H9 (cell line): ENCODE measurements at regions not wholly inside any gene's neighbourhood (a gene's known extent, or its start where the extent isn't known, plus 50 kb on each side); places are given as distances from the start of the nearest gene placed in this dataset.

ENCODE experiments used
- DNase-seq: peaks from one replicate; pipeline ENCODE4 v3.0.0-alpha.2; 2017
- H2AFZ ChIP-seq: one replicate; pipeline ENCODE4 v1.6.1; 2013; ENCODE audit warnings: mild to moderate bottlenecking, low read length, control low read depth, moderate library complexity
- H2AK5ac ChIP-seq: 2 replicates; pipeline ENCODE4 v1.6.1; 2013; ENCODE audit warnings: low read length, control low read depth, mixed read lengths; ENCODE audit not compliant: insufficient read length
- H2BK120ac ChIP-seq: one replicate; pipeline ENCODE4 v1.6.1; 2013; ENCODE audit warnings: low read depth, mild to moderate bottlenecking, low read length, control low read depth, inconsistent platforms; ENCODE audit not compliant: poor library complexity, severe bottlenecking
- H2BK12ac ChIP-seq: 2 replicates; pipeline ENCODE4 v1.6.1; 2013; ENCODE audit warnings: low read length, control low read depth, mixed read lengths, low read depth; ENCODE audit not compliant: insufficient read length
- H2BK15ac ChIP-seq: 2 replicates; pipeline ENCODE4 v1.6.1; 2013; ENCODE audit warnings: low read depth, low read length, control low read depth
- H2BK20ac ChIP-seq: one replicate; pipeline ENCODE4 v1.6.1; 2013; ENCODE audit warnings: low read depth, mild to moderate bottlenecking, low read length, control low read depth, inconsistent platforms; ENCODE audit not compliant: poor library complexity, severe bottlenecking
- H2BK5ac ChIP-seq: 2 replicates; pipeline ENCODE4 v1.6.1; 2013; ENCODE audit warnings: low read length, control low read depth, mixed read lengths; ENCODE audit not compliant: insufficient read length
- H3K14ac ChIP-seq: 2 replicates; pipeline ENCODE4 v1.6.1; 2013; ENCODE audit warnings: low read length, control low read depth; ENCODE audit not compliant: insufficient read depth
- H3K18ac ChIP-seq: 2 replicates; pipeline ENCODE4 v1.6.1; 2013; ENCODE audit warnings: low read depth, mild to moderate bottlenecking, mixed read lengths, low read length, control low read depth; ENCODE audit not compliant: insufficient read length
- H3K23ac ChIP-seq: 2 replicates; pipeline ENCODE4 v1.6.1; 2013; ENCODE audit warnings: low read length, control low read depth, mixed read lengths, low read depth; ENCODE audit not compliant: insufficient read length
- H3K23me2 ChIP-seq: 2 replicates; pipeline ENCODE4 v1.6.1; 2013; ENCODE audit warnings: low read depth, mild to moderate bottlenecking, mixed read lengths, low read length, control low read depth; ENCODE audit not compliant: insufficient read length, poor library complexity, severe bottlenecking
- H3K27ac ChIP-seq: 2 replicates; pipeline ENCODE4 v1.5.1; 2013; ENCODE audit warnings: low read length, control low read depth, mixed read lengths, low read depth; ENCODE audit not compliant: insufficient read length
- H3K27me3 ChIP-seq: 2 replicates; pipeline ENCODE4 v1.6.1; 2013; ENCODE audit warnings: low read length, control low read depth, inconsistent platforms; ENCODE audit not compliant: insufficient read depth
- H3K4ac ChIP-seq: 2 replicates; pipeline ENCODE4 v1.6.1; 2013; ENCODE audit warnings: low read depth, mild to moderate bottlenecking, control low read depth, inconsistent platforms, low read length, moderate library complexity
- H3K4me1 ChIP-seq: 2 replicates; pipeline ENCODE4 v1.6.1; 2013; ENCODE audit warnings: low read length, control low read depth, inconsistent platforms; ENCODE audit not compliant: insufficient read depth
- H3K4me2 ChIP-seq: 2 replicates; pipeline ENCODE4 v1.6.1; 2013; ENCODE audit warnings: low read length, control low read depth, mixed read lengths; ENCODE audit not compliant: insufficient read length, insufficient read depth
- H3K56ac ChIP-seq: 2 replicates; pipeline ENCODE4 v1.6.1; 2013; ENCODE audit warnings: low read depth, mild to moderate bottlenecking, mixed read lengths, low read length, control low read depth; ENCODE audit not compliant: insufficient read length
- H3K79me1 ChIP-seq: 2 replicates; pipeline ENCODE4 v1.6.1; 2013; ENCODE audit warnings: low read depth, mild to moderate bottlenecking, moderate library complexity, low read length, control low read depth, inconsistent platforms; ENCODE audit not compliant: insufficient read depth, poor library complexity, severe bottlenecking
- H3K79me2 ChIP-seq: 2 replicates; pipeline ENCODE4 v1.6.1; 2013; ENCODE audit warnings: low read length, control low read depth, inconsistent platforms; ENCODE audit not compliant: insufficient read depth
- H3K9ac ChIP-seq: 2 replicates; pipeline ENCODE4 v1.6.1; 2013; ENCODE audit warnings: low read length, control low read depth, mixed read lengths; ENCODE audit not compliant: insufficient read length; ENCODE audit errors: extremely low read depth
- H3K9me3 ChIP-seq: one replicate; pipeline ENCODE4 v1.6.1; 2013; ENCODE audit warnings: low read depth, low read length, inconsistent platforms; ENCODE audit not compliant: control insufficient read depth
- H3T11ph ChIP-seq: one replicate; pipeline ENCODE4 v1.6.1; 2013; ENCODE audit warnings: mild to moderate bottlenecking, low read length, control low read depth, inconsistent platforms
- H4K20me1 ChIP-seq: one replicate; pipeline ENCODE4 v1.6.1; 2013; ENCODE audit not compliant: control insufficient read depth, insufficient read length, insufficient read depth
- H4K5ac ChIP-seq: 2 replicates; pipeline ENCODE4 v1.6.1; 2013; ENCODE audit warnings: low read depth, mild to moderate bottlenecking, mixed read lengths, low read length, control low read depth; ENCODE audit not compliant: insufficient read length
- H4K8ac ChIP-seq: replicated peaks from 2 replicates; pipeline ENCODE4 v1.6.1; 2013; ENCODE audit warnings: low read length, control low read depth, mixed read lengths, low read depth; ENCODE audit not compliant: insufficient read length
- H4K91ac ChIP-seq: 2 replicates; pipeline ENCODE4 v1.6.1; 2013; ENCODE audit warnings: low read depth, mild to moderate bottlenecking, moderate library complexity, mixed read lengths, low read length, control low read depth; ENCODE audit not compliant: insufficient read length
- H3K27ac Mint-ChIP-seq, 3 experiments: 2 replicates in 2 of 3; 3 replicates in 1 of 3; pipeline ENCODE4 v1.8.0; 2020 to 2021; ENCODE audit warnings: mixed read lengths in 3 of 3, mild to moderate bottlenecking in 1 of 3, moderate library complexity in 1 of 3
- H3K27me3 Mint-ChIP-seq: 2 replicates; pipeline ENCODE4 v1.8.0; 2021; ENCODE audit warnings: low read depth, mild to moderate bottlenecking, moderate library complexity, mixed read lengths
- H3K36me3 Mint-ChIP-seq, 3 experiments: 2 replicates in 2 of 3; 3 replicates in 1 of 3; pipeline ENCODE4 v1.8.0; 2020 to 2021; ENCODE audit warnings: low read depth in 3 of 3, mixed read lengths in 3 of 3; ENCODE audit not compliant: insufficient read depth in 1 of 3
- H3K4me1 Mint-ChIP-seq, 2 experiments: 2 replicates each; pipeline ENCODE4 v1.8.0; 2020; ENCODE audit warnings: mixed read lengths in 2 of 2
- H3K4me3 Mint-ChIP-seq, 2 experiments: 2 replicates in 1 of 2; 3 replicates in 1 of 2; pipeline ENCODE4 v1.8.0; 2020 to 2021; ENCODE audit warnings: mild to moderate bottlenecking in 2 of 2, mixed read lengths in 2 of 2, moderate library complexity in 1 of 2
- H3K9me3 Mint-ChIP-seq, 2 experiments: 2 replicates in 1 of 2; 3 replicates in 1 of 2; pipeline ENCODE4 v1.8.0; 2020; ENCODE audit warnings: mild to moderate bottlenecking in 2 of 2, mixed read lengths in 2 of 2, moderate library complexity in 1 of 2
- WGBS: extraction: QIAGEN DNeasy Blood & Tissue Kit; methylation state at CpG from one replicate; pipeline ENCODE4 v1.1.7; 2013; ENCODE audit warnings: missing lambda C conversion rate, low lambda C conversion rate, mixed read lengths; ENCODE audit not compliant: insufficient read length; ENCODE audit errors: extremely low coverage; 5-methylcytosine and 5-hydroxymethylcytosine counted together
- TF ChIP-seq, protein P1 (sequence below): fragments of 200-600 bp; sonication (generic); conservative IDR thresholded peaks from 3 replicates; pipeline ENCODE4 v1.8.0; 2021; ENCODE audit warnings: antibody characterized with exemption, mild to moderate bottlenecking

DNA sequence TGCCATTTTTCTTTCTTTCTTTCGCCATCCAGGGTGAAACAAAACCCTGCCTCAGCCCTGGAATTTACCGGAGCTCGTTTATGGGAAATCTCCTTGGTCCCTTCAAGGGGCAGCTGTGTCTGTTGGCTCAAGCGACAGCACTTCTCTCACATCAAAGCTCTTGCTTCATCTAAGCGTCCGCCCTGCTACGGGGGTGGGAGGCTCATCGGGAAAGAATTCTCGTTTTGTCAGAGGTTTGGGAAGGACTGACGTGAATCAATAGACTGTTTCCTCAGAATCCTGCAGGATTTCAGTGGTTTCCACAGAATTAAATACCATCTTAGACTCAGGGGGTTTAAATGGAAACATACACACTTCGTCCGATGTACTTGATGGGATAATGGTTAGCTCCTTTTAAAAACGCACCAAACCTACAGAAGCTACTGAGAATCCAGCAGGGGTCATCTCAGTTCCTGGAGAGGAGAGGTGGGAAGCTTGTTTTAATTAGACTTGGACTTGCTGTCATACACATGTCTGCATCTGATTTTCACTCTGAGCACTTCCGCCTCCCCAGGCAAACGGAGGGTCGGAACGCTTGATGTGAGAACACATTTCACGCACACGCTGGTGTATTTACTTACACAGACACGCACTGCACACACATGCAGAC, 91.6 kb downstream of the ASB1 start:
- Histone ChIP-seq H3K27ac (no peak overlapping the region), H4K8ac (no peak overlapping the region), H3K4me1 (no peaks in the 10 kb centered on the region), H3K79me2 (no peaks in the 10 kb centered on the region), H2BK12ac (no peak overlapping the region), H2BK20ac (no peak overlapping the region), H3T11ph (no peak overlapping the region), H4K20me1 (peaks cover 4% of the 10 kb centered on the region), H3K18ac (no peak overlapping the region), H3K9ac (no peak overlapping the region), H3K79me1 (no peaks in the 10 kb centered on the region), H3K56ac (no peak overlapping the region), H2BK15ac (no peak overlapping the region), H2AFZ (no peak overlapping the region), H3K4ac (no peak overlapping the region), H4K5ac (no peak overlapping the region), H3K23ac (no peak overlapping the region), H2BK5ac (no peak overlapping the region), H2AK5ac (no peak overlapping the region), H4K91ac (no peak overlapping the region), H3K4me2 (no peak overlapping the region), H3K27me3 (no peaks in the 10 kb centered on the region), H3K14ac (no peak overlapping the region), H2BK120ac (no peak overlapping the region), H3K23me2 (no peaks in the 10 kb centered on the region), H3K9me3 (no peaks in the 10 kb centered on the region)
- peaks cover 4 to 7% of the 10 kb centered on the region in 2 experiments; a peak in 4 of 5 replicates for H3K9me3 Mint-ChIP-seq
- H3K4me1 Mint-ChIP-seq, result peaks cover 0 to 5% of the 10 kb centered on the region in 2 experiments; a peak in 2 of 4 replicates
- no peak overlapping the region for H3K27ac Mint-ChIP-seq
- H3K27me3 Mint-ChIP-seq, result peaks cover 4% of the 10 kb centered on the region; the same call in 1 of the 2 replicates
- WGBS, result no CpG with 5 or more reads among the region's 20 CpGs
- H3K4me3 Mint-ChIP-seq, result no peak overlapping the region
- DNase-seq, result no peak
- peaks cover 0 to 5% (median 0%) of the 10 kb centered on the region in 3 experiments; a peak in 3 of 7 replicates for H3K36me3 Mint-ChIP-seq
- TF ChIP-seq, protein P1, sequence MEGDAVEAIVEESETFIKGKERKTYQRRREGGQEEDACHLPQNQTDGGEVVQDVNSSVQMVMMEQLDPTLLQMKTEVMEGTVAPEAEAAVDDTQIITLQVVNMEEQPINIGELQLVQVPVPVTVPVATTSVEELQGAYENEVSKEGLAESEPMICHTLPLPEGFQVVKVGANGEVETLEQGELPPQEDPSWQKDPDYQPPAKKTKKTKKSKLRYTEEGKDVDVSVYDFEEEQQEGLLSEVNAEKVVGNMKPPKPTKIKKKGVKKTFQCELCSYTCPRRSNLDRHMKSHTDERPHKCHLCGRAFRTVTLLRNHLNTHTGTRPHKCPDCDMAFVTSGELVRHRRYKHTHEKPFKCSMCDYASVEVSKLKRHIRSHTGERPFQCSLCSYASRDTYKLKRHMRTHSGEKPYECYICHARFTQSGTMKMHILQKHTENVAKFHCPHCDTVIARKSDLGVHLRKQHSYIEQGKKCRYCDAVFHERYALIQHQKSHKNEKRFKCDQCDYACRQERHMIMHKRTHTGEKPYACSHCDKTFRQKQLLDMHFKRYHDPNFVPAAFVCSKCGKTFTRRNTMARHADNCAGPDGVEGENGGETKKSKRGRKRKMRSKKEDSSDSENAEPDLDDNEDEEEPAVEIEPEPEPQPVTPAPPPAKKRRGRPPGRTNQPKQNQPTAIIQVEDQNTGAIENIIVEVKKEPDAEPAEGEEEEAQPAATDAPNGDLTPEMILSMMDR, result no peak
